T47D (cell line): ENCODE measurements at regions not wholly inside any gene's neighbourhood (a gene's known extent, or its start where the extent isn't known, plus 50 kb on each side); places are given as distances from the start of the nearest gene placed in this dataset.

ENCODE experiments used
- DNase-seq, 2 experiments: peaks; one replicate each; pipeline versions ENCODE4 v3.0.0 to v3.0.0-alpha.2; 2011 to 2012; ENCODE audit warnings: low read depth in 1 of 2, low spot score in 1 of 2
- JUND ChIP-seq: IDR thresholded peaks from 2 replicates; pipeline ENCODE4 v1.6.1; 2012; ENCODE audit warnings: low read depth
- in situ Hi-C: cut with HindIII; loops from 2 replicates; pipeline ENCODE4 v1.10.0; 2016; ENCODE audit warnings: low sequenced_read_pairs, low pct_unique_long_range_greater_than_20kb

DNA sequence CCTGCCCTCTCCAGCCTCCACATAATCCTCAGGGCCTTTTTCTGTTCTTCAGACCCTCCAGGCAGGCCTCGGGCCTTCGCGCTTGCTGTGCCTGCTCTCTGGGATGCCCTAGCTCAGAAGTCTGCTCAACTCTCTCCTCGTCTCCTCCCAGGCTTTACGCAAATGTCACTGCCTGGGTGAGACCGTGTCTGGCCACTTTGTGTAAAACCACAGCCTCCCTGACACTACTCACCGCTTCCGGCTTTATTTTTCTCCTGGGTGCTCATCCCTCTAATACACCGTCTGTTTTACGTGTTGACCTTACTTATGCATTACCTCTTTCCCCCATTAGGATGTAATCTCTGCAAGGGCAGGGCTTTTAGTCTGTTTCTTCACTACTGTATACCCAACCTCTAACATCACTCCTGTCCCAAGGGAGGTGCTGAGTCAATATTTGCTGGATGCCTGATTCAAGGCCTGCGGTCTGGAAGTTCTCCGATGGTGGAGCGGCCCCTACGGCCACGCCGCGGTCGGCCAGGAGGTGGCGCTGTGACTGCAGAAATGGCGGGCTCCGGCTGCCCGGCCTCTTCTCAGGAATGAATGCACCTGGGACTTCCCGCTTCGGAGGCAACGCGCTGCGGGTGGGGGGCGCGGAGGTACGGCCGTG lies 58.2 kb upstream of the THY1 start:
- in situ Hi-C loops = no loop called here
- peak; percentile 95 to 98 for DNase-seq
- no peak for TF ChIP-seq JUND

DNA sequence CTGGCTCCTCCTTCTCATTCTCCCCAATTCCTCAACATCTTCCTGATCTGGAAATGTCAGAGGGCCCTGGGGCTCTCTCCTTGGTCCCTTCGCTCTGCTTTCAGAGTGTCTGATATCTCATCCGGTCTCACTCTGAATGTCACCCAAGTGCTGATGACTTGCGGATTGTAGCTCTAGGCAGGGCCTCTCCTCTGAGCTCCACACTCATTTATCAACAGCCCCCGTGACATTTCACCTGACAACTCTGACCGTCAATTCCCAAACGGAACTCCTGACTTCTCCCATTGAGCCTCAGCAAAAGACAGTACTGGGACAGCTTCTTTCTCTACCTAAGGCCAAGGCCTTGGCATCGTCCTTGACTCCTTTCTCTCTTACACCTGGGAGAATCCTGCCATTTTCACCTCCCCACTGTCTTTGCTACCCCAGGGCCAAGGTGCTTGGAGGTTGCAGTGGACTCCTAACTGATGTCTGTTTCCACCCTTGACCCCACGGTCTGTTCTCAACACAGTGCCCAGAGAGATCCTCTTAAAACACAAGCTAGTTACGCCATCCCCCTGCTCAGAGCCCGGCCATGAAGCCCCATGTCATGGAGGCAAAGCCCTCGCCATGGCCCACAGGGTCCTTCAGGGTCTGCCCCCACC lies 57.5 kb upstream of the THY1 start:
- in situ Hi-C loops = no loop called here

DNA sequence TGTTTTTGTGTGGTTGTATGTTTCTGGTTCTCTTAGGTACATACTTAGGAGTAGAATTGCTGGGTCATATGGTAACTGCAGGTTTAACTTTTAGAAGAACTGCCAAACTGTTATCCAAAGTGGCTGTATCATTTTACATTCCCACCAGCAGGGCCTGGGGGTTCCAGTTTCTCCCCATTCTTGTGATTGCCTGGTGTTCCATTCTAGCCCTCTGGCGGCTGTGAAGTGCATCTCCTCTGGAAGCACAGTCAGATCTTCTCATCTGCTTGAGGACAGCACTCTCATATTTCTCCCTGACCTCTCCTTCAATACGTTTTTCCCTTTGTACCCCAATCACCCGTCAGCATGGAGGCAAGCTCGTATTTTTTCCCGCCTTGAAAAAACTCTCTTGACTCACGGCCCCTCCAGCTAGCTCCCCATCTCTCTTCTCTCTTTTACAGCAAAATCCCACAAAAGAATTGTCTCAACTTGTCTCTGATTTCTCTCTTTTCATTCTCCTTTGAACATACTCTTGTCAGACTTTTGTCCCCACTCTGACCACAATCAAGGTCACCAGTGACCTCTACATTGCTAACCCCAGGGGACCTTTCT lies 56.8 kb upstream of the THY1 start:
- DNase-seq = peak; percentile 78 to 79
- in situ Hi-C loops = no loop called here

More for the DNA sequence above, 57.5 kb upstream of the THY1 start:
- no peak for TF ChIP-seq JUND
- DNase-seq = no peak

DNA sequence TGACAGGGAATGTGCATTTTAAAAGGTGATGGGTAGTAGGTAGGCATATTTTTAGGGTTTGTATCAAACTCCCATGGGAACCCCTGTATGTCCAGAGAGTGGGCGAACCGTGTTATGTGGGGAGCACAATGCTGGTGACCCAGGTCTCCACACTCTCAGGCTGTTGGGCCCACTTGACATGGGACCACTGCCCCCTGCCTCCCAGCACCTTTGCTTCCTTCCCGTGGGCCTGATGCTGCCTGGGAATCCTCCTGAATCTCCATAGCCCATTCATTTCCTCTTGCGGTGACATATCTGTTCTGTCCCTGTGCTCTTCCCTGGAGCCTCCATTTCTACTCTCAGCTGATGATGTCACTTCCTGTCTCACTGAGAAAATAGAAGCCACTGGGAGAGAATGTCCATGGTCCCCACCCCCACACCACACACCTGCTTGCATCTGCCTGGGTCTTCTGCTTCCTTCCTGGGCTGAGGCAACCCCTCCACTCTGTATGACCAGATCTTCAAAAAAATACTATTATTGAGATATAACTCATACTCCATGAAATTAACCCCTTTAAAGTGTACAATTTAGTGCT lies 55.8 kb upstream of the THY1 start:
- TF ChIP-seq JUND = no peak
- no peak for DNase-seq
- in situ Hi-C loops = no loop called here

More for the DNA sequence above, 56.8 kb upstream of the THY1 start:
- TF ChIP-seq JUND = no peak

DNA sequence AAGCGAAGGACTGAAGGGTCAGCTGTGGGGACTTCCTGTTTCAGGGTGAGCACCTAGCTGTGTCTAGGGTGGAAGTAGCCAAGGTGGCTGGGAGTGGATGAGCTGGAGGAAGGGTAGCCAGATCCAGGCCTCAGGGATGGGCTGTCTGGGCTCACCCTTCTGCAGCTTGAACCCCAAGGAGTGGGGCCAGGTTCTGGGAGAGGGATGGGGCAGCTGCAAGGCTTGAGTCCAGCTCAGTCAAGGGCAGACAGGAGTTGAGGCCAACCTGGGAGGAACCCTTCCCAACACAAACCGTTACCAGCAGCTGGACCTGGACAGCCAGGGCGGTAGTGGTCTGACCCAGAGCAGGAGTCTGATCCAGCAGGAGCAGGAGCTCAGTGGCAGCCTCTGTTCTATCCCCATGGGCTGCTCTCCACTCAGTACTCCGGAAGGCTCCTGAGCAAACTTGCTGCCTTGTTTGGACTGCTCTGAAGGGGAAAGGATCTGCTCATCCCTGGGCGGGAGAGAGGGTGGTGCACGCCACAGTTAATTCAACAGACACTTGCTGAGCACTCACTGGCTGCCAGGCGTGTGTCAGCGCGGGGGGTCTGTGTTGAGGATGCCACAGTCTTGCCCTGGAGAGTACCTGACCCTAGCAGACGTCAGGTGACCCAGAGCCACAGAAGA lies 53.8 kb upstream of the THY1 start:
- no peak for DNase-seq
- no peak for TF ChIP-seq JUND
- in situ Hi-C loops = no loop called here

DNA sequence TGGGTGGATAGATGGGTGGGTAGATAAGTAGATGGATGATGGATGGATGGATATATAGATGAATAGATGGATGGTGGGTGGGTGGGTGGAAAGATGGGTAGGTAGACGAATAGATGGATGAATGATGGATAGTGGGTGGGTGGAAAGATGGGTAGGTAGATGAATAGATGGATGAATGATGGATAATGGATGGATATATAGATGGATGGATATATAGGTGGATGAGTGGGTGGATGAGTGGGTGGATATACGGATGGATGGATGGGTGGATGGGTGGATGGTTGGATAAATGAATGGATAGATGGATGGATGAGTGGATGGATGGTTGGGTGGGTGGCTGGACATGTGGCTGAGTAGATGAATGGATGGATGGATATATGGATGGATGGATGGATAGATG lies 53.1 kb upstream of the THY1 start:
- in situ Hi-C loops = no loop called here
- DNase-seq = no peak
- no peak for TF ChIP-seq JUND

DNA sequence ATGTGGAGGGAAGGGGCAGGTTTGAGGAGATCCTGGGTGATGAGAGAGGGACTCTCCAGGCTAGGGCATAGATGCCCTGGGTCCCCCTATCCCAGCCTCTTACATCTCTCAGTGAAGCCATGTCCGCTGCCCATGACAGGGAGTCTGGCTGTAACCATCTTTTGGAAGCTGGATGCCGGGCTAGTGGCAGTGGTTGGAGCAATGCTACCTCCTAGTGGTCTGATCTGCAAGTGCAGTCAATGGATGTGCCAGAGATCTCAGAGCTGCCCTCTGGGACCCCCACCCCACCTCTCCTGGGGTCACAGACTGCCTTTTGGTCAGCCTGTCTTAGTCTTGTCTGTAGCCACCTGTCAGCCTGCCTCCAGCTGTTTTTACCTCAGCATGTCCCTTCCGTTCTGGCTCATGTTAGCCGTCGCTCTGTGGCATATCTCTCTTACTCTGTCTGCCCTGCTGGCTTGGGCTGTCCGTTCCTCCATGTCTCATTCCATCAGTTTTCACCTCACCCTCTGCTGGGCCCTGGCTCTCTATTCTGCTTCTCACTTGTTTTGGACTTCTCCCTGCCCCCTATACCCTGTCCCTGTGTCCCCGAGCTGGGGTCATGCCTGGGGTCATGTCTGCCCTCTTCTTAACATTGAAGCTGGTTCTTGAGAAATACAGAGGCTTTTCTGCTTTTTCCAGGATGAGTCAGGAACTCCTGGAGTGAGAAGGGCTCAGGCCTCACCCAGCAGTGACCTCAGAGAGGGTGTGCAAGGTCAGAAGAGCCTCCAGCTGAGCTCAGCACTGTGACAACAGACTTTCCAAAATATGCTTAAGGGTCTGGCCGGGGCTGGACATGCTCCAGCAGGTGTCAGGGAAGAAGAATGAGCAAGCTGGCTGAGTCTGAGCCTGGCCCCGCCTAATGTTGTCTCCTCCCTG lies 52.0 kb upstream of the THY1 start:
- TF ChIP-seq JUND = no peak
- peak; percentile 63 to 78 for DNase-seq
- in situ Hi-C loops = no loop called here

DNA sequence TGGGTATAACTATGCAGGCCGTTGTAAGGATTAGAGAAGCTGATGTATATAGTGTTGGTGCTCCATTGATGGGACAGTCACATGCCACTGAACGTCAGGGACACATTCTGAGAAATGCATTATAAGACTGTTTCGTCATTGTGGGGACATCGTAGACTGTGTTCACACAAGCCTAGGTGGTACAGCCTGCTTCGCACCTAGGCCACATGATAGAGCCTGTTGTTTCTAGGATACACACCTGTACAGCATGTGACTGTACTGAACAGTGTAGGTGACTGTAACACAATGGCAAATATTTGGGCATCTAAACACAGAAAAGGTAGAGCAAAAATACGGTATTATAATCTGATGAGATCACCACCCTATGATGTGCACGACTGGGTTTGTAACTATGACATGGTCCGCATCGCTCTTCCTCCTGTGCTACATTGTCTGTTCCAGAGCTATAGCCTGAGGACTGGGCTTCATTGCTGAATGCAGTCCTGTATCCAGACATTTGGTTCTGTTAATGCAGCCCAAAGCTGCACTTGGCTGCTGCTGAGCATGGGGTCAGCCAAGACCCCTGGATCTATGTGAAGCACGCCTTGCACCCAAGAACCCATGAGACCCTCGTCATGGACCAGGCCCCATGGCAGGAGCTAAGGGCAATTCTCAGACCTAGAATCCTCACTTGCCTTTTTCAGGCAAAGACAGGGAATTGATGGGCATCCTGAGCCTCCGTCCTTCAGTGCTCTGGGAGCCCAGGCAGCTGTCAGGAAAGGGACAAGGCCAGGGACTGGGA lies 51.1 kb upstream of the THY1 start:
- in situ Hi-C loops = no loop called here
- DNase-seq = no peak

DNA sequence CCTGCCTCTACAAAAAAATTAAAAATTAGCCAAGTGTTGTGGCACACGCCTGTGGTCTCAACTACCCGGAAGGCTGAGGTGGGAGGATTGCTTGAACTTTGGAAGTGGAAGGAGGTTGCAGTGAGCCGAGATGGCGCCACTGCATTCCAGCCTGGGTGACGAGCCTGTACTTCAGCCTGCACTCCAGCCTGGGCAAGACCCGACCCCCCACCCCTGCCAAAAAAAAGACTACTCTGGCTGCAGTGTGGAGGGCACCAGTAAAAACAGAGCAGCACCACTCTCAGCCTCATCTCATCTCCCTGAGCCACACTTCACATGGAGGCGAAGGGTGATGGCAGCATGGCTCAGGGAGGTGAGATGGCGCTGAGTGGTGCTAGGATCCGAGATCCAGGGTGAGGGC lies 50.3 kb upstream of the THY1 start:
- TF ChIP-seq JUND = no peak
- in situ Hi-C loops = no loop called here
- DNase-seq = no peak

More for the DNA sequence above, 51.1 kb upstream of the THY1 start:
- no peak for TF ChIP-seq JUND

DNA sequence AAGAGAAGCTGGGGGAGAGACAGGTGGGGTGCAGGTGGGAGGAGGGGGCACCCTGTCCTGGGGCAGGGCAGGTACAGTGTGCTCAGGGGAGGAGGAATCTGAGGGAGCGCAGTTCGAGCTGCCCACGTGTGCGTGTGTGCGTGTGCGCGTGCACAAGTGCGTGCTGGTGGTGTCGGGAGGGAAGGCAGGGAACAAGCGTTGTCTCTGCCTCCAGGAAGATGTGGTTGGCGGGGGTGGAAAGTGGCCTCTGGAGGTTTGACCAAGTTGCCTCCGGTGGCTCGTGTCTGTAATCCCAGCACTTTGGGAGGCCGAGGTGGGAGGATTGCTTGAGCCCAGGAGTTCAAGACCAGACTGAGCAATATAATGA lies 49.9 kb upstream of the THY1 start:
- no peak for DNase-seq
- TF ChIP-seq JUND = no peak
- in situ Hi-C loops = no loop called here
